Neuronal stem cell (in vitro differentiated cells): ENCODE measurements at regions not wholly inside any gene's neighbourhood (a gene's known extent, or its start where the extent isn't known, plus 50 kb on each side); places are given as distances from the start of the nearest gene placed in this dataset.
"Not testable (repeated sequence)": the region's sequence is repeated elsewhere in the genome, so short reads cannot be mapped to it uniquely, and the experiment has no call there.

ENCODE experiments used
- DNase-seq: peaks from one replicate; pipeline ENCODE4 v3.0.0-alpha.2; 2013; ENCODE audit warnings: low spot score
- H2AFZ ChIP-seq: one replicate; pipeline ENCODE4 v1.6.1; 2013; ENCODE audit warnings: mild to moderate bottlenecking, low read length, inconsistent platforms
- H2AK5ac ChIP-seq: 2 replicates; pipeline ENCODE4 v1.6.1; 2013; ENCODE audit warnings: low read depth, mild to moderate bottlenecking, inconsistent platforms, low read length, moderate library complexity, mixed read lengths
- H2BK120ac ChIP-seq: 2 replicates; pipeline ENCODE4 v1.6.1; 2013; ENCODE audit warnings: low read depth, mild to moderate bottlenecking, inconsistent platforms, low read length, moderate library complexity, mixed read lengths
- H2BK12ac ChIP-seq: one replicate; pipeline ENCODE4 v1.6.1; 2013; ENCODE audit warnings: low read length, inconsistent platforms
- H2BK15ac ChIP-seq: 2 replicates; pipeline ENCODE4 v1.6.1; 2013; ENCODE audit warnings: mild to moderate bottlenecking, low read length, inconsistent platforms, mixed read lengths
- H2BK5ac ChIP-seq: one replicate; pipeline ENCODE4 v1.6.1; 2013; ENCODE audit warnings: inconsistent platforms, mild to moderate bottlenecking, low read length, moderate library complexity
- H3K14ac ChIP-seq: one replicate; pipeline ENCODE4 v1.6.1; 2013; ENCODE audit warnings: low read length, inconsistent platforms
- H3K18ac ChIP-seq: 2 replicates; pipeline ENCODE4 v1.6.1; 2013; ENCODE audit warnings: low read length, inconsistent platforms
- H3K23ac ChIP-seq: 2 replicates; pipeline ENCODE4 v1.6.1; 2013; ENCODE audit warnings: low read depth, mild to moderate bottlenecking, mixed read lengths, low read length, inconsistent platforms; ENCODE audit not compliant: poor library complexity
- H3K27ac ChIP-seq: replicated peaks from 3 replicates; pipeline ENCODE4 v1.5.1; 2013; ENCODE audit warnings: low read length, inconsistent platforms
- H3K27me3 ChIP-seq, 3 experiments: 2 replicates each; pipeline ENCODE4 v1.6.1; 2013; ENCODE audit warnings: low read length in 3 of 3, mild to moderate bottlenecking in 2 of 3, inconsistent platforms in 1 of 3, low read depth in 1 of 3, mixed read lengths in 1 of 3, moderate library complexity in 1 of 3; ENCODE audit not compliant: control insufficient read depth in 3 of 3, insufficient read depth in 3 of 3
- H3K36me3 ChIP-seq, 2 donors: replicated peaks in 1 of 2; 2 replicates each; pipeline ENCODE4 v1.6.1; 2013; ENCODE audit warnings: low read length in 2 of 2; ENCODE audit not compliant: control insufficient read depth in 2 of 2, insufficient read depth in 2 of 2
- H3K4ac ChIP-seq: 2 replicates; pipeline ENCODE4 v1.6.1; 2013; ENCODE audit warnings: inconsistent platforms, mild to moderate bottlenecking, low read length, moderate library complexity
- H3K4me1 ChIP-seq, 2 donors: 1 replicate in 1 of 2; 2 replicates in 1 of 2; pipeline ENCODE4 v1.6.1; 2013; ENCODE audit warnings: low read length in 2 of 2, low read depth in 1 of 2; ENCODE audit not compliant: control insufficient read depth in 2 of 2, insufficient read depth in 1 of 2
- H3K4me2 ChIP-seq: one replicate; pipeline ENCODE4 v1.6.1; 2013; ENCODE audit warnings: mild to moderate bottlenecking, low read length, inconsistent platforms; ENCODE audit not compliant: insufficient read depth, poor library complexity, severe bottlenecking
- H3K4me3 ChIP-seq, 2 donors: 2 replicates each; pipeline ENCODE4 v1.5.1; 2013; ENCODE audit warnings: low read length in 2 of 2, mild to moderate bottlenecking in 2 of 2, inconsistent platforms in 1 of 2, moderate library complexity in 1 of 2
- H3K79me1 ChIP-seq: one replicate; pipeline ENCODE4 v1.6.1; 2013; ENCODE audit warnings: low read depth, mild to moderate bottlenecking, inconsistent platforms, low read length, moderate library complexity
- H3K9ac ChIP-seq: one replicate; pipeline ENCODE4 v1.6.1; 2013; ENCODE audit warnings: mild to moderate bottlenecking, low read depth, low read length, inconsistent platforms; ENCODE audit not compliant: poor library complexity
- H3K9me3 ChIP-seq, 2 donors: replicated peaks in 1 of 2; 2 replicates each; pipeline versions ENCODE3 to v1.6.1; 2013; ENCODE audit warnings: low read length in 2 of 2, mild to moderate bottlenecking in 2 of 2, inconsistent platforms in 1 of 2, low read depth in 1 of 2, mixed read lengths in 1 of 2, moderate library complexity in 1 of 2; ENCODE audit not compliant: control insufficient read depth in 2 of 2, insufficient read depth in 1 of 2
- H4K8ac ChIP-seq: one replicate; pipeline ENCODE4 v1.6.1; 2013; ENCODE audit warnings: low read depth, mild to moderate bottlenecking, inconsistent platforms, low read length, moderate library complexity
- H4K91ac ChIP-seq: one replicate; pipeline ENCODE4 v1.6.1; 2013; ENCODE audit warnings: low read length, low read depth, mild to moderate bottlenecking, inconsistent platforms; ENCODE audit not compliant: poor library complexity
- WGBS, 2 donors: extraction: QIAGEN DNeasy Blood & Tissue Kit; methylation state at CpG; one replicate each; pipeline ENCODE4 v1.1.7; 2013; ENCODE audit warnings: missing lambda C conversion rate in 2 of 2, mixed read lengths in 1 of 2; ENCODE audit not compliant: insufficient read length in 2 of 2, insufficient replicate concordance in 1 of 2; ENCODE audit errors: extremely low coverage in 2 of 2; 5-methylcytosine and 5-hydroxymethylcytosine counted together

DNA sequence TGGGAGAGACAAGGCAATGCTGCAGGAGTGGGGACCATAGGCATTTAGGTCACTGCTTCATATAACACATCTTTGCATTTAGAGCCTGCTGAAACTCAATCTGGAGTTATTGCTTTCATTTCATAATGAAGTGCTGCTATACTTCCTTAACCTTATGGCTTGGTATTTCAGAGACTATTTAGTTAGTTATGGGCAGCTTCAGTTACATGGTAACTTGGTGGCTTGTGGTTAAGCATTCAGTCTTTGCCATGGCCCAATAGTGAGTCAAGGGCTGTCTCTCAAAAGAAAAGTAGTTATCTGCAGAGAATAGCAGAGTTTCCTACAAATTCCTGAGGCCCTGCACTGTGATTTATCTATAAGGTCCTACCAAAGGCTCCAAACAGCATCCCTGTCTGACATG lies 271.6 kb downstream of the ZFY start:
- H3K4me3 ChIP-seq, H3K79me1 ChIP-seq, H4K8ac ChIP-seq, H3K14ac ChIP-seq, H3K9me3 ChIP-seq, DNase-seq, H3K4ac ChIP-seq, H3K27ac ChIP-seq, H3K36me3 ChIP-seq, H3K27me3 ChIP-seq, H2AFZ ChIP-seq, H3K4me1 ChIP-seq, H3K9ac ChIP-seq, H2AK5ac ChIP-seq, H3K23ac ChIP-seq, H3K4me2 ChIP-seq, H4K91ac ChIP-seq, H3K18ac ChIP-seq, H2BK12ac ChIP-seq, H2BK5ac ChIP-seq, H2BK15ac ChIP-seq, H2BK120ac ChIP-seq: not testable (repeated sequence)

DNA sequence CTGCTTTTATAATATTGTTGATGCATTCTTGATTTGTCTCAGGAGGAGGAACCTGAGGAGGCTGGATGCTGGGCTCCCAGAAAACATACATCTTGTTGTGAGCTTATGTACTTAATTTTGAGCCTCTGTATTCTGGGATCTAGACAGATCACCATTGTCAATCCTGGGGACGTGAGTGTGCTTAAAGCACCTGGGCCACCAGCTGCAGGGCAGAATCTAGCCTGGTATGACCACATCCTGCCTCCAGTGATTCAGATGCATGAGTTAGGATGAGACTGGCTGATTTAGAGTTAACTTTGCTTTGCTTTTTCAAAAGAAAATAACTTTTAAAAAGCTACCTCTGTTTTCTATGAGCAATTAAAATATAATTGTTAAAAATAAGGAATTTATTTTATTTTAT lies 278.0 kb downstream of the ZFY start:
- not testable (repeated sequence) for H3K14ac ChIP-seq, H3K27ac ChIP-seq, H3K4ac ChIP-seq, H3K79me1 ChIP-seq, H3K4me3 ChIP-seq, H2BK120ac ChIP-seq, H3K18ac ChIP-seq, H3K9me3 ChIP-seq, H3K36me3 ChIP-seq, H3K23ac ChIP-seq, H2AK5ac ChIP-seq, H2BK15ac ChIP-seq, H2AFZ ChIP-seq, DNase-seq, H2BK12ac ChIP-seq, H4K91ac ChIP-seq, H3K9ac ChIP-seq, H4K8ac ChIP-seq, H3K4me1 ChIP-seq, H3K27me3 ChIP-seq, H3K4me2 ChIP-seq, H2BK5ac ChIP-seq
- WGBS, 2 donors: no CpG with 5 or more reads among the region's 1 CpG

DNA sequence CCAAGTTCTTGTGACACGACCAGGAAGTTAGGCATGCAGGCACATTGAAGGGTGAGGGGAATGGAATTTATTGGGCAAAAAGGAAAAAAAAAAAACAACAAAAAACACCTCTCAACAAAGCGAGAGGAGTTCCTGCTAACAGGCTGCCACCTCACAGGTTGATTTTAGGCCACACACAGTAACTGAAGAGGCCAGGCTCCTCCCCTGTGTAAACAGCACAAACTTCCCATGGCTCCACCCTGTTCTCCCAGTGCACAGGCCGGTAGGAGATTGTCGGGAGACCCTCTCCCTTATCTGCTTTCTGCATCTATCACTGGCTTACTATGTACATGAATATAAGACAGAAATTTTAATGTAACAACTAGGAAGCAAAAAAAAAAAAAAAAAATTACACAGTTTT lies 283.0 kb downstream of the ZFY start:
- not testable (repeated sequence) for H3K4me2 ChIP-seq, H3K23ac ChIP-seq, DNase-seq, H2BK5ac ChIP-seq, H3K4me3 ChIP-seq, H3K36me3 ChIP-seq, H3K14ac ChIP-seq, H3K18ac ChIP-seq, H2BK120ac ChIP-seq, H2AK5ac ChIP-seq, H3K9me3 ChIP-seq, H3K4ac ChIP-seq, H3K4me1 ChIP-seq, H3K27me3 ChIP-seq, H3K79me1 ChIP-seq, H2BK15ac ChIP-seq, H3K9ac ChIP-seq, H2BK12ac ChIP-seq, H2AFZ ChIP-seq, H4K91ac ChIP-seq, H4K8ac ChIP-seq, H3K27ac ChIP-seq
- WGBS, 2 donors: no CpG with 5 or more reads among the region's 4 CpGs

DNA sequence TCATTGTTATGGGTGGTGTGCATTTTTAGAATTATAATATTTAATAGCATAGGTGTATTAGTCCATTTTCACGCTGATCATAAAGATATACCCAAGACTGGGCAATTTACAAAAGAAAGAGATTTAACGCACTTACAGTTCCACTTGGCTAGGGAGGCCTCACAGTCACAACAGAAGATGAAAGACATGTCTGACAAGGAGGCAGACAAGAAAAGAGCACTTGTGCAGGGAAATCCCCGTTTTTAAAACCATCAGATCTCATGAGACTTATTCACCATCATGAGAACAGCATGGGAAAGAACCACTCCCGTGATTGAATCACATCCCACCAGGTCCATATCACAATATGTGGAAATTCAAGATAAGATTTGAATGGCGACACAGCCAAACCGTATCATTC lies 283.4 kb downstream of the ZFY start:
- not testable (repeated sequence) for DNase-seq, H2AK5ac ChIP-seq, H3K36me3 ChIP-seq, H3K4me2 ChIP-seq, H3K9me3 ChIP-seq, H2BK12ac ChIP-seq, H3K27ac ChIP-seq, H2BK5ac ChIP-seq, H3K79me1 ChIP-seq, H2AFZ ChIP-seq, H3K4ac ChIP-seq, H4K8ac ChIP-seq, H3K4me3 ChIP-seq, H2BK120ac ChIP-seq, H3K23ac ChIP-seq, H3K14ac ChIP-seq, H3K9ac ChIP-seq, H3K27me3 ChIP-seq, H3K4me1 ChIP-seq, H3K18ac ChIP-seq, H2BK15ac ChIP-seq, H4K91ac ChIP-seq
- WGBS, 2 donors: no CpG with 5 or more reads among the region's 6 CpGs
